Type B pancreatic cell (in vitro differentiated cells): ENCODE measurements at regions not wholly inside any gene's neighbourhood (a gene's known extent, or its start where the extent isn't known, plus 50 kb on each side); places are given as distances from the start of the nearest gene placed in this dataset.

Source experiments
- DNase-seq: peaks from one replicate; pipeline ENCODE4 v3.0.0; 2021; ENCODE audit warnings: mixed read lengths; ENCODE audit not compliant: unreplicated experiment; ENCODE audit errors: extremely low spot score
- H3K27ac Mint-ChIP-seq: 2 replicates; pipeline ENCODE4 v1.8.0; 2021; ENCODE audit warnings: mild to moderate bottlenecking, mixed read lengths
- H3K27me3 Mint-ChIP-seq: 2 replicates; pipeline ENCODE4 v1.8.0; 2021; ENCODE audit warnings: mixed read lengths
- H3K36me3 Mint-ChIP-seq: 2 replicates; pipeline ENCODE4 v1.8.0; 2021; ENCODE audit warnings: mixed read lengths
- H3K4me1 Mint-ChIP-seq: one replicate; pipeline ENCODE4 v1.8.0; 2021; ENCODE audit warnings: mixed read lengths; ENCODE audit not compliant: unreplicated experiment
- H3K4me3 Mint-ChIP-seq: 2 replicates; pipeline ENCODE4 v1.8.0; 2021; ENCODE audit warnings: mild to moderate bottlenecking, mixed read lengths
- H3K9me3 Mint-ChIP-seq: 2 replicates; pipeline ENCODE4 v1.8.0; 2021; ENCODE audit warnings: mixed read lengths
- CTCF ChIP-seq: fragments of 200-600 bp; sonication (generic); conservative IDR thresholded peaks from 2 replicates; pipeline ENCODE4 v1.5.0; 2021; ENCODE audit warnings: antibody characterized with exemption, mild to moderate bottlenecking

GRCh38 chr11:23226331-23227077 is 366.2 kb upstream of the CCDC179 start:
- no peaks in the 10 kb centered on the region for H3K36me3 Mint-ChIP-seq
- peaks cover 11% of the 10 kb centered on the region for H3K4me1 Mint-ChIP-seq

GRCh38 chr11:23227078-23227445 is 366.8 kb upstream of the CCDC179 start:
- H3K27ac Mint-ChIP-seq, result no peak overlapping the region
- no peaks in the 10 kb centered on the region for H3K36me3 Mint-ChIP-seq
- no peak overlapping the region for H3K4me3 Mint-ChIP-seq
- H3K27me3 Mint-ChIP-seq, result no peaks in the 10 kb centered on the region
- TF ChIP-seq CTCF, result no peak
- no peak for DNase-seq
- peaks cover 11% of the 10 kb centered on the region for H3K4me1 Mint-ChIP-seq
- H3K9me3 Mint-ChIP-seq, result peaks cover 5% of the 10 kb centered on the region

More at GRCh38 chr11:23226331-23227077, 366.2 kb upstream of the CCDC179 start:
- no peak for DNase-seq
- H3K9me3 Mint-ChIP-seq, result peaks cover 5% of the 10 kb centered on the region
- no peak for TF ChIP-seq CTCF
- no peak overlapping the region for H3K4me3 Mint-ChIP-seq
- H3K27ac Mint-ChIP-seq, result no peak overlapping the region
- no peaks in the 10 kb centered on the region for H3K27me3 Mint-ChIP-seq

- no peak for TF ChIP-seq CTCF
- Mint-ChIP-seq H3K4me3 (no peak overlapping the region), H3K36me3 (no peaks in the 10 kb centered on the region), H3K9me3 (no peaks in the 10 kb centered on the region), H3K27ac (no peak overlapping the region), H3K27me3 (no peaks in the 10 kb centered on the region), H3K4me1 (peaks cover 5% of the 10 kb centered on the region)
- no peak for DNase-seq
Measured at GRCh38 chr11:23232652-23233051, 372.4 kb upstream of the CCDC179 start.

- H3K27me3 Mint-ChIP-seq, result no peaks in the 10 kb centered on the region
- no peak overlapping the region for H3K4me3 Mint-ChIP-seq
- no peaks in the 10 kb centered on the region for H3K36me3 Mint-ChIP-seq
- no peak overlapping the region for H3K27ac Mint-ChIP-seq
- no peak for DNase-seq
- no peak for TF ChIP-seq CTCF
- H3K9me3 Mint-ChIP-seq, result no peaks in the 10 kb centered on the region
- H3K4me1 Mint-ChIP-seq, result peaks cover 4% of the 10 kb centered on the region
Measured at GRCh38 chr11:23233075-23233474, 372.8 kb upstream of the CCDC179 start.

GRCh38 chr11:23236826-23237555 is 376.7 kb upstream of the CCDC179 start:
- no peak for DNase-seq
- Mint-ChIP-seq H3K4me3 (no peak overlapping the region), H3K27ac (no peak overlapping the region), H3K27me3 (no peaks in the 10 kb centered on the region), H3K4me1 (peaks cover 4% of the 10 kb centered on the region), H3K36me3 (no peaks in the 10 kb centered on the region), H3K9me3 (no peaks in the 10 kb centered on the region)
- no peak for TF ChIP-seq CTCF
